ENCODE measurements at regions not wholly inside any gene's neighbourhood (a gene's known extent, or its start where the extent isn't known, plus 50 kb on each side); places are given as distances from the start of the nearest gene placed in this dataset.

GRCh38 chr11:23509023-23509422 lies 648.7 kb upstream of the CCDC179 start:
- TF ChIP-seq, protein P1, sequence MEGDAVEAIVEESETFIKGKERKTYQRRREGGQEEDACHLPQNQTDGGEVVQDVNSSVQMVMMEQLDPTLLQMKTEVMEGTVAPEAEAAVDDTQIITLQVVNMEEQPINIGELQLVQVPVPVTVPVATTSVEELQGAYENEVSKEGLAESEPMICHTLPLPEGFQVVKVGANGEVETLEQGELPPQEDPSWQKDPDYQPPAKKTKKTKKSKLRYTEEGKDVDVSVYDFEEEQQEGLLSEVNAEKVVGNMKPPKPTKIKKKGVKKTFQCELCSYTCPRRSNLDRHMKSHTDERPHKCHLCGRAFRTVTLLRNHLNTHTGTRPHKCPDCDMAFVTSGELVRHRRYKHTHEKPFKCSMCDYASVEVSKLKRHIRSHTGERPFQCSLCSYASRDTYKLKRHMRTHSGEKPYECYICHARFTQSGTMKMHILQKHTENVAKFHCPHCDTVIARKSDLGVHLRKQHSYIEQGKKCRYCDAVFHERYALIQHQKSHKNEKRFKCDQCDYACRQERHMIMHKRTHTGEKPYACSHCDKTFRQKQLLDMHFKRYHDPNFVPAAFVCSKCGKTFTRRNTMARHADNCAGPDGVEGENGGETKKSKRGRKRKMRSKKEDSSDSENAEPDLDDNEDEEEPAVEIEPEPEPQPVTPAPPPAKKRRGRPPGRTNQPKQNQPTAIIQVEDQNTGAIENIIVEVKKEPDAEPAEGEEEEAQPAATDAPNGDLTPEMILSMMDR (IDR thresholded peaks at IDR 0.05; ENCODE audit: low read depth, low read length, missing control alignments), result no peak
- no peak overlapping the region for H3K4me3 ChIP-seq (ENCODE audit: low read depth, low read length)
- in situ Hi-C loops (cut with HindIII; ENCODE audit: low sequenced_read_pairs), result no loop called here
- peak; percentile 12 for DNase-seq (ENCODE audit: low read depth)

DNA sequence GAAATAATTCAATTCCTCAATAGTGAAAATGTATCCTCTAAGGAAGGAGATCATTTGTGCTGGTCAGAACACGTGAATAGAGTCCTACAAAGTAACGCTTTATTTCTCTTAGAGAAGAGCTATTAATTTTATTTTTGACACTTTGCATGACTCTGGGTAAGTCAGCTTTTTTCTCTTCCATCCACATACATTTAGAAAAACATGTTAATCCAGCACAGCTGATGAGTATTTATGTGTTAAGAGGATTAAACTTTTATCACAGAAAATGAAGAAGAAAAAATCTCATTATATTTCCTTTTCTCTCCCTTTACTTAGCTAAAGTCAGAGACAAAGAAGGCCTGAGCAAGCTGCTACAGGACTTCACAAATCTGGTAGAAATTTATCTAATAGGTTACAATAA lies 649.5 kb upstream of the CCDC179 start:
- in situ Hi-C loops (cut with HindIII; ENCODE audit: low sequenced_read_pairs), result no loop called here
- no peak for DNase-seq (ENCODE audit: low read depth)
- TF ChIP-seq, protein P1 (IDR thresholded peaks at IDR 0.05; ENCODE audit: low read depth, low read length, missing control alignments), result no peak
- H3K4me3 ChIP-seq (ENCODE audit: low read depth, low read length), result no peak overlapping the region

DNA sequence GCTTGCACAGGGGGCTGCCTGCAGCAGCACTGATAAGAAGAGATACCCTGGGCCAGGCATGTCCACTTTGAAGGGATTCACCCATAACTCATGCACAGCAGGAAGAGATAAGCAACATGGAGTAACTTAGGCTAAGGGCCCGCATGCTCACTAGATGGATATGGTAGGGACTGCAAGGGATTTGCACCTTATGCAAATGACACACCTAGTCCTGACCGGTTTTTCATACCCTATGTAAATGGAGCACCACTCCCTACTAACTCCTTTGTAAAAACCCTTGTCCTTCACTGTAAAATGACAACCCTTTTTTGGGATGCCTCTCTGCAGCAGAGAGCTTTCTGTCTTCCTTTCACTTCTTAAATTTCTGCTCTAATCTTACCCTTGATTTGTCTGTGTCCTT lies 658.9 kb upstream of the CCDC179 start:
- no peak for DNase-seq (ENCODE audit: low read depth)
- in situ Hi-C loops (cut with HindIII; ENCODE audit: low sequenced_read_pairs), result no loop called here
- TF ChIP-seq, protein P1 (IDR thresholded peaks at IDR 0.05; ENCODE audit: low read depth, low read length, missing control alignments), result no peak
- H3K4me3 ChIP-seq (ENCODE audit: low read depth, low read length), result no peak overlapping the region

- TF ChIP-seq, protein P1 (IDR thresholded peaks at IDR 0.05; ENCODE audit: low read depth, low read length, missing control alignments), result no peak
- in situ Hi-C loops (cut with HindIII; ENCODE audit: low sequenced_read_pairs), result no loop called here
- no peak for DNase-seq (ENCODE audit: low read depth)
- no peak overlapping the region for H3K4me3 ChIP-seq (ENCODE audit: low read depth, low read length)
Observed at GRCh38 chr11:23520226-23520960, 660.1 kb upstream of the CCDC179 start.

- H3K4me3 ChIP-seq (ENCODE audit: low read depth, low read length), result no peak overlapping the region
- no peak for DNase-seq (ENCODE audit: low read depth)
- in situ Hi-C loops (cut with HindIII; ENCODE audit: low sequenced_read_pairs), result no loop called here
- TF ChIP-seq, protein P1 (IDR thresholded peaks at IDR 0.05; ENCODE audit: low read depth, low read length, missing control alignments), result no peak
Observed at GRCh38 chr11:23536907-23537306, 676.6 kb upstream of the CCDC179 start.

GRCh38 chr11:23539556-23539955 lies 679.3 kb upstream of the CCDC179 start:
- TF ChIP-seq, protein P1 (IDR thresholded peaks at IDR 0.05; ENCODE audit: low read depth, low read length, missing control alignments), result no peak
- H3K4me3 ChIP-seq (ENCODE audit: low read depth, low read length), result no peak overlapping the region
- in situ Hi-C loops (cut with HindIII; ENCODE audit: low sequenced_read_pairs), result no loop called here
- DNase-seq (ENCODE audit: low read depth), result peak; percentile 23
